ENCODE measurements at regions not wholly inside any gene's neighbourhood (a gene's known extent, or its start where the extent isn't known, plus 50 kb on each side); places are given as distances from the start of the nearest gene placed in this dataset.

DNA sequence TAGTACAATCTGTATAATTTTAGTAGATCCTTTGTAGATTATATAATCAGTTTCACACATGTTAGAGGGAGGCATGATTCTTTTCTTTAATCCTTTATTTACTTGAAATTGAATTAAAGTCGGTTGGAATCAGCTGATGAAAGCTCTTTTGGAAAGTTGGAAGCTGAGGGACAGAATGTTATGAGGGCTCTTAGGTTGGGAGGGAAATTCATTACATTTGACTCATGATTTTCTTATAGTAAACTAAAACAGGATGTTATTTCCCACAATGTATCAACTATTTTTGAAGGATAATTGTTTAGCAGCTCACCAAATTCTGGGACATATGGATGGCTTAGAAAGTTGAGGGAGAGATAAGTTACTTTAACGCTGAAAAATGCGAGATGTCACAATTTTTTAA, 52.7 kb upstream of the TMEFF2 start:
- Mint-ChIP-seq H3K36me3 (ENCODE audit: insufficient read depth, unreplicated experiment) (no peaks in the 10 kb centered on the region), H3K9me3 (ENCODE audit: unreplicated experiment) (no peaks in the 10 kb centered on the region), H3K27me3 (ENCODE audit: insufficient read depth, unreplicated experiment) (no peaks in the 10 kb centered on the region), H3K4me3 (ENCODE audit: unreplicated experiment) (no peak overlapping the region), H3K27ac (ENCODE audit: unreplicated experiment) (no peak overlapping the region), H3K4me1 (ENCODE audit: low read depth, unreplicated experiment) (no peaks in the 10 kb centered on the region)
- Histone ChIP-seq H3K36me3 (ENCODE audit: control insufficient read depth, insufficient read depth, low read length) (no peaks in the 10 kb centered on the region), H3K27me3 (replicated peaks; ENCODE audit: control insufficient read depth, insufficient read depth, low read length) (no peaks in the 10 kb centered on the region), H3K4me3 (ENCODE audit: low read depth, low read length) (no peak overlapping the region), H3K4me1 (no peaks in the 10 kb centered on the region), H3K9me3 (no peaks in the 10 kb centered on the region)
- ChIA-PET POLR2A (no interaction called here), CTCF (no interaction called here)
- no peak for DNase-seq
- intact Hi-C loops (cut with micrococcal nuclease; ENCODE audit: unreplicated experiment), result no loop called here
- no peak for TF ChIP-seq CTCF (IDR thresholded peaks at IDR 0.05; ENCODE audit: insufficient read depth in 1 of 2, low read depth in 1 of 2, low read length in 1 of 2, severe bottlenecking in 1 of 2, unreplicated experiment in 1 of 2)
- BruUV-seq (replicated peaks), result no TSS peak

GRCh38 chr2:192246297-192246696, 51.6 kb upstream of the TMEFF2 start:
- Mint-ChIP-seq H3K4me3 (ENCODE audit: unreplicated experiment) (no peak overlapping the region), H3K4me1 (ENCODE audit: low read depth, unreplicated experiment) (no peaks in the 10 kb centered on the region), H3K27me3 (ENCODE audit: insufficient read depth, unreplicated experiment) (no peaks in the 10 kb centered on the region), H3K27ac (ENCODE audit: unreplicated experiment) (no peak overlapping the region), H3K9me3 (ENCODE audit: unreplicated experiment) (no peaks in the 10 kb centered on the region), H3K36me3 (ENCODE audit: insufficient read depth, unreplicated experiment) (no peaks in the 10 kb centered on the region)
- BruUV-seq (replicated peaks), result no TSS peak
- no peaks in the 10 kb centered on the region for H3K27me3 ChIP-seq (replicated peaks; ENCODE audit: control insufficient read depth, insufficient read depth, low read length)
- no peak for DNase-seq
- intact Hi-C loops (cut with micrococcal nuclease; ENCODE audit: unreplicated experiment), result no loop called here
- no peaks in the 10 kb centered on the region for H3K4me1 ChIP-seq
- H3K9me3 ChIP-seq, result no peaks in the 10 kb centered on the region
- ChIA-PET POLR2A (no interaction called here), CTCF (no interaction called here)
- H3K36me3 ChIP-seq (ENCODE audit: control insufficient read depth, insufficient read depth, low read length), result no peaks in the 10 kb centered on the region
- TF ChIP-seq CTCF (IDR thresholded peaks at IDR 0.05; ENCODE audit: insufficient read depth in 1 of 2, low read depth in 1 of 2, low read length in 1 of 2, severe bottlenecking in 1 of 2, unreplicated experiment in 1 of 2), result no peak
- H3K4me3 ChIP-seq (ENCODE audit: low read depth, low read length), result no peak overlapping the region

GRCh38 chr2:192245329-192245728, 50.6 kb upstream of the TMEFF2 start:
- Mint-ChIP-seq H3K4me3 (ENCODE audit: unreplicated experiment) (no peak overlapping the region), H3K4me1 (ENCODE audit: low read depth, unreplicated experiment) (no peaks in the 10 kb centered on the region), H3K27ac (ENCODE audit: unreplicated experiment) (no peak overlapping the region), H3K27me3 (ENCODE audit: insufficient read depth, unreplicated experiment) (no peaks in the 10 kb centered on the region), H3K36me3 (ENCODE audit: insufficient read depth, unreplicated experiment) (no peaks in the 10 kb centered on the region), H3K9me3 (ENCODE audit: unreplicated experiment) (no peaks in the 10 kb centered on the region)
- H3K36me3 ChIP-seq (ENCODE audit: control insufficient read depth, insufficient read depth, low read length), result no peaks in the 10 kb centered on the region
- no TSS peak for BruUV-seq (replicated peaks)
- intact Hi-C loops (cut with micrococcal nuclease; ENCODE audit: unreplicated experiment), result no loop called here
- H3K27me3 ChIP-seq (replicated peaks; ENCODE audit: control insufficient read depth, insufficient read depth, low read length), result no peaks in the 10 kb centered on the region
- CTCF ChIA-PET, result no interaction called here
- DNase-seq, result no peak
- no peak for TF ChIP-seq CTCF (IDR thresholded peaks at IDR 0.05; ENCODE audit: insufficient read depth in 1 of 2, low read depth in 1 of 2, low read length in 1 of 2, severe bottlenecking in 1 of 2, unreplicated experiment in 1 of 2)
- no peak overlapping the region for H3K4me3 ChIP-seq (ENCODE audit: low read depth, low read length)
- no peaks in the 10 kb centered on the region for H3K9me3 ChIP-seq
- POLR2A ChIA-PET, result no interaction called here
- H3K4me1 ChIP-seq, result no peaks in the 10 kb centered on the region
